Tibial artery (tissue), 4 donors: ENCODE measurements at regions not wholly inside any gene's neighbourhood (a gene's known extent, or its start where the extent isn't known, plus 50 kb on each side); places are given as distances from the start of the nearest gene placed in this dataset.

Experiments
- DNase-seq, 2 donors: peaks; one replicate each; pipeline ENCODE4 v3.0.0-alpha.2; 2019
- H3K27ac ChIP-seq, 2 donors: fragments of 200-600 bp; sonication (generic) in 1 of 2; 1 replicate in 1 of 2; 2 replicates in 1 of 2; pipeline ENCODE4 v1.5.1; 2018 to 2019; ENCODE audit warnings: mild to moderate bottlenecking in 1 of 2
- H3K27me3 ChIP-seq, 2 donors: fragments of 200-600 bp; sonication (generic) in 1 of 2; one replicate each; pipeline versions ENCODE4 v1.5.1 to v1.6.0; 2016 to 2019
- H3K36me3 ChIP-seq, 3 donors: fragments of 200-600 bp; sonication (generic) in 2 of 3; one replicate each; pipeline ENCODE4 v1.5.1; 2016 to 2019; ENCODE audit warnings: mild to moderate bottlenecking in 2 of 3
- H3K4me1 ChIP-seq, 4 donors: fragments of 200-600 bp; sonication (generic) in 2 of 4; 1 replicate in 3 of 4; 2 replicates in 1 of 4; pipeline ENCODE4 v1.5.1; 2016 to 2019
- H3K4me3 ChIP-seq, 2 donors: fragments of 200-600 bp; sonication (generic) in 1 of 2; 1 replicate in 1 of 2; 2 replicates in 1 of 2; pipeline ENCODE4 v1.5.1; 2018 to 2019; ENCODE audit warnings: mild to moderate bottlenecking in 2 of 2
- H3K9me3 ChIP-seq, 3 donors: fragments of 200-600 bp; sonication (generic) in 1 of 3; one replicate each; pipeline ENCODE4 v1.5.1; 2016 to 2019
- intact Hi-C: fragments of 100-400 bp; cut with DNase I; formaldehyde crosslinking; loops from one replicate; pipeline ENCODE4 v1.15.0; 2023; ENCODE audit warnings: low total_unique reads
- TF ChIP-seq, protein P1 (sequence below), 2 experiments: fragments of 200-600 bp in 1 of 2; fragments of 450-650 bp in 1 of 2; IDR thresholded peaks; one replicate each; pipeline ENCODE4 v1.5.1; 2017 to 2019; ENCODE audit warnings: antibody characterized with exemption in 2 of 2, mild to moderate bottlenecking in 1 of 2, moderate library complexity in 1 of 2

DNA sequence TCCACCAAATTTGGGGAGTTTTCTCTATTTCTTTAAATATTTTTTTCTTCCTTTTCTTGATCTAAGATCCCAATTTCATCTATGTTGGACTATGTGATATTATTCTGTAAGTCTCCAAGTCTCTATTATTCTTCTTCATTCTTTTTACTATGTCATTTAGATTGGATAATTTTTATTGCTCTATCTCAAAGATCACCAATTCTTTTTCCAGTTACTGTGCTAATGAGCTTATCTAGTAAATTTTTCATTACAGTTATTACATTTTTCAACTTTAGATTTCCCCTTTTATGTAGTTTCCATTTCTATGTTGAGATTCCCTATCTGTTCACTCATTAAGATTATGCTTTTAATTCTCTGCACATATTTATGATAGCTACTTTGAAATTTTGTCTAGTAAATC is 131.6 kb upstream of the NAMPT start:
- DNase-seq, result no peak
- TF ChIP-seq, protein P1, sequence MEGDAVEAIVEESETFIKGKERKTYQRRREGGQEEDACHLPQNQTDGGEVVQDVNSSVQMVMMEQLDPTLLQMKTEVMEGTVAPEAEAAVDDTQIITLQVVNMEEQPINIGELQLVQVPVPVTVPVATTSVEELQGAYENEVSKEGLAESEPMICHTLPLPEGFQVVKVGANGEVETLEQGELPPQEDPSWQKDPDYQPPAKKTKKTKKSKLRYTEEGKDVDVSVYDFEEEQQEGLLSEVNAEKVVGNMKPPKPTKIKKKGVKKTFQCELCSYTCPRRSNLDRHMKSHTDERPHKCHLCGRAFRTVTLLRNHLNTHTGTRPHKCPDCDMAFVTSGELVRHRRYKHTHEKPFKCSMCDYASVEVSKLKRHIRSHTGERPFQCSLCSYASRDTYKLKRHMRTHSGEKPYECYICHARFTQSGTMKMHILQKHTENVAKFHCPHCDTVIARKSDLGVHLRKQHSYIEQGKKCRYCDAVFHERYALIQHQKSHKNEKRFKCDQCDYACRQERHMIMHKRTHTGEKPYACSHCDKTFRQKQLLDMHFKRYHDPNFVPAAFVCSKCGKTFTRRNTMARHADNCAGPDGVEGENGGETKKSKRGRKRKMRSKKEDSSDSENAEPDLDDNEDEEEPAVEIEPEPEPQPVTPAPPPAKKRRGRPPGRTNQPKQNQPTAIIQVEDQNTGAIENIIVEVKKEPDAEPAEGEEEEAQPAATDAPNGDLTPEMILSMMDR (IDR thresholded peaks at IDR 0.05), result no peak
- H3K9me3 ChIP-seq, result peaks cover 0 to 9% (median 0%) of the 10 kb centered on the region in 3 donors
- peaks cover 0 to 19% (median 12%) of the 10 kb centered on the region in 4 donors for H3K4me1 ChIP-seq
- H3K4me3 ChIP-seq, result no peak overlapping the region
- no peaks in the 10 kb centered on the region for H3K36me3 ChIP-seq
- H3K27ac ChIP-seq, result no peak overlapping the region
- intact Hi-C loops, result no loop called here
- no peaks in the 10 kb centered on the region for H3K27me3 ChIP-seq

DNA sequence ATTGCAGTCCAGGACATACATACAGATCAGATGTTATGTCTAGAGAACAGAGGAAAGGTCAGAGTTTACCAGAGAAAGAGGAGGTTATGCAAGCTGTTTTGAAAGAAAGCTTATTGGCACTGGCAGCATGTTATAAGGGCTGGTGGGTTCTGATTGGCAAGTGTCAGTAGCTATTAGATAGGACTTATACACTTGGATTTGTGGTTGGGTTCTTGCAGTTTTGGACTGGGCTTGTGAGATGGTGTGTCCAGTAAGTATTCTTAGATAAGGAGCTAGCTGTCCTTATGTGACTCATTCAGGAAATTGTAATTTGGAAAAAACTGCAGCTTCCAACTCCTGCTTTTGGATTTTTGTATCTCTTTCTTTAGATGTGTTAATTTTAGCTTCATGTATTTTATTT is 130.7 kb upstream of the NAMPT start:
- no peaks in the 10 kb centered on the region for H3K27me3 ChIP-seq
- intact Hi-C loops, result no loop called here
- DNase-seq, result no peak

DNA sequence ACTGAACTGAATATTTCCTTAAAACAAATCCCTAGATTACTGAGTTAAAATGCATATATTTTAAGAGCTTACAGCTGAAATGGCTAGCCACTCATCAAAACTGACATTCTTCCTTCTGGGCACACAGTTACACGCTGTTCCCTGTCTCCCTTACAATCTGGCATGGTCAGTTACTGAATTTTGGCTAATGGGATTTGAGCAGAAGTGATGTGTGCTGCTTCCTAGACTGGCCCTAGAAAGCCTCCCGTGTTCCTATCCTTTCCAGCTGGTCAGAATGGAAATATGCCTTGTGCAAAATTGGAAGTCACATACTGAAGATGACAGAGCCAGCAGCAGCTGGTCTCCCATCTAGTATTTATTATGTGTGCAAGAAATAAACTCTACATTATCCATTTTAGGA is 128.7 kb upstream of the NAMPT start:
- DNase-seq, result no peak
- intact Hi-C loops, result no loop called here
- TF ChIP-seq, protein P1 (IDR thresholded peaks at IDR 0.05), result no peak
- Histone ChIP-seq H3K4me1 (no peaks in the 10 kb centered on the region), H3K27ac (no peak overlapping the region), H3K4me3 (no peak overlapping the region), H3K36me3 (no peaks in the 10 kb centered on the region), H3K9me3 (peaks cover 0 to 9% (median 0%) of the 10 kb centered on the region in 3 donors), H3K27me3 (no peaks in the 10 kb centered on the region)

More for the DNA sequence above, 130.7 kb upstream of the NAMPT start:
- Histone ChIP-seq H3K4me3 (no peak overlapping the region), H3K9me3 (peaks cover 0 to 9% (median 0%) of the 10 kb centered on the region in 3 donors), H3K27ac (no peak overlapping the region), H3K4me1 (peaks cover 0 to 9% (median 2%) of the 10 kb centered on the region in 4 donors), H3K36me3 (no peaks in the 10 kb centered on the region)
- TF ChIP-seq, protein P1 (IDR thresholded peaks at IDR 0.05), result no peak

DNA sequence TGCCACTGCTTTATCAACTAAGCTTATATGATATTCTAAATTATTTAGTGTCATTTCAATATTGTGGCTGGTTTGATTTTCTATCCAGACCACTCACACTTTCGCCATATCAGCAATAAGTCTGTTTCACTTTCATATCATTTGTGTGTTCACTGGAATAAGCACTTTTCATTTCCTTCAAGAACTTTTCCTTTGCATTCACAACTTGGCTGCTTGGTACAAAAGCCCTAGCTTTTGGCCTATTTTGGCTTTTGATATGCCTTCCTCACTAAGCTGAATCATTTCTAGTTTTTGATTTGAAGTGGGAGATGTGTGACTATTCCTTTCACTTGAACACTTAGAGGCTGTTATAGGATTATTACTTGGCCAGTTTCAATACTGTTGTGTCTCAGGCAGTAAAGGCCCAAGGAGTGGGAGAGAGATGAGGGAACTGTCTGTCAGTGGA is 120.9 kb upstream of the NAMPT start:
- TF ChIP-seq, protein P1 (IDR thresholded peaks at IDR 0.05), result no peak
- DNase-seq, result no peak
- intact Hi-C loops, result no loop called here
- H3K9me3 ChIP-seq, result no peaks in the 10 kb centered on the region
- no peak overlapping the region for H3K4me3 ChIP-seq
- no peaks in the 10 kb centered on the region for H3K4me1 ChIP-seq
- no peaks in the 10 kb centered on the region for H3K27me3 ChIP-seq
- H3K27ac ChIP-seq, result no peak overlapping the region
- no peaks in the 10 kb centered on the region for H3K36me3 ChIP-seq

DNA sequence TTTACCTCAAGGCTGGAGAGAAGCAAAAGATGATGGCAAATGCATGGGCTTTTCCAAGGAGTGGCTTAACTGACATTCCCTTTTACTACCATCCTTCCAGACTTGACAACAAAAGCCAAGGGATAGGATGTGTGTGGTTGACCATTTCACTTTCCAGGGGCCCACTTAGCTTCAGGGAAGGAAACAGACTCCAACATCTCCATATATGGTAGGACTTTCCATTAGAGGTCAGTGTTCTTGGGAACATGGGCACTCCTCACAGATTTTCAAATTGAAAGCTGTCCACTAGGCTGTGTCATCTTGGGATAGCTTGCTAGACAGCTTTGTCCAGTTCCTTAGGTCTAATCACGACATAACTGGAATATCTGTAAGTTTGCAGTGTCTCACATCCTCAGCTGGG is 118.1 kb upstream of the NAMPT start:
- Histone ChIP-seq H3K27me3 (no peaks in the 10 kb centered on the region), H3K9me3 (no peaks in the 10 kb centered on the region), H3K27ac (no peak overlapping the region), H3K4me1 (no peaks in the 10 kb centered on the region), H3K4me3 (no peak overlapping the region), H3K36me3 (no peaks in the 10 kb centered on the region)
- TF ChIP-seq, protein P1 (IDR thresholded peaks at IDR 0.05), result no peak
- no peak for DNase-seq
- intact Hi-C loops, result no loop called here

DNA sequence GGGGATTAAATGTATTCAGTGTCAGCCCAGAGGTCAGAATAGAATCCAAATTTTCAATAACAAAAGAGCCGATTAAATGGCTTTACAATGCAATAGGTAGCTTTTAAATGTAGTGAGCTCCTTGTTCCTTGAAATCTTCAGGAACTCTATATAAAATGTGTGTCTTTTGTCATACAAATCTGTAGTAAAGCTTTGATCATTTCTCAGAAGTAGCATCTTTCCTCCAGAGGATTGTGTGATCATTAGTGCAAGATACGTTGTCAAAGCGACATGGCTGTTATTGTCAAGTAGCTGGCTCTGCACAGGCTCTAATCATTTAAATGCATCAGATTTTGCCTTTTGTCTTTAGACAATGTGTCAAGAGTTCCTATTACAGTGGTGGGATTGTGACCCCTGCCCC is 116.1 kb upstream of the NAMPT start:
- H3K4me3 ChIP-seq, result no peak overlapping the region
- H3K27ac ChIP-seq, result no peak overlapping the region
- no peak for DNase-seq
- TF ChIP-seq, protein P1 (IDR thresholded peaks at IDR 0.05), result no peak
- H3K36me3 ChIP-seq, result no peaks in the 10 kb centered on the region
- no peaks in the 10 kb centered on the region for H3K9me3 ChIP-seq
- no peaks in the 10 kb centered on the region for H3K4me1 ChIP-seq
- intact Hi-C loops, result no loop called here
- no peaks in the 10 kb centered on the region for H3K27me3 ChIP-seq
